Stimulated activated CD4-positive, alpha-beta T cell treated with anti-CD3 and anti-CD28 coated beads, Interleukin-2, amount 100 ng/mL, for 24 hours (primary cell): ENCODE measurements at regions not wholly inside any gene's neighbourhood (a gene's known extent, or its start where the extent isn't known, plus 50 kb on each side); places are given as distances from the start of the nearest gene placed in this dataset.
"Not testable (repeated sequence)": the region's sequence is repeated elsewhere in the genome, so short reads cannot be mapped to it uniquely, and the experiment has no call there.

Experiments used
- DNase-seq, 2 donors: peaks; one replicate each; pipeline ENCODE4 v3.0.0-alpha.2; 2020

- no peak for DNase-seq
These were observed 262.0 kb upstream of the RARB start for GRCh38 chr3:25166016-25166415.

DNA sequence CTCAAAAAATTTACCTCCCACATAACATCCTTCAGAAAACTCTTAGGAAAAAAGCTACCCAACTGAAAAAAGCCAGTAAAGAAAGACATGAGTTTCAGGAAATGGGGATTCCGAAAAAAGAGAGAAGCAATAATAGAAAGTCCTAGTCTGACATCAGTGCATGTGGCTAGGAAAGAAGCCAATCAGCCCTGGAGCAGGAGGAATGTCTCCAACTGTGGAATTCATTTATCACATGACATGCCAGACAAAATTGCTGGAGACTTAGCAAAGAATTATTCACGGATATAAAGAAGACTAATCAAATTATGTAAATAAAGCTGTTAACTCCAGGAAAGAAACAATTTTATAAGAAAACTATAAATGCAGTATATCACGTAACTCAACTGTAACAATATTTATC lies 258.9 kb upstream of the RARB start:
- DNase-seq = no peak

- DNase-seq = no peak
These were observed 258.0 kb upstream of the RARB start for GRCh38 chr3:25170021-25170420.

- DNase-seq = no peak
These were observed 256.8 kb upstream of the RARB start for GRCh38 chr3:25171118-25171807.

DNA sequence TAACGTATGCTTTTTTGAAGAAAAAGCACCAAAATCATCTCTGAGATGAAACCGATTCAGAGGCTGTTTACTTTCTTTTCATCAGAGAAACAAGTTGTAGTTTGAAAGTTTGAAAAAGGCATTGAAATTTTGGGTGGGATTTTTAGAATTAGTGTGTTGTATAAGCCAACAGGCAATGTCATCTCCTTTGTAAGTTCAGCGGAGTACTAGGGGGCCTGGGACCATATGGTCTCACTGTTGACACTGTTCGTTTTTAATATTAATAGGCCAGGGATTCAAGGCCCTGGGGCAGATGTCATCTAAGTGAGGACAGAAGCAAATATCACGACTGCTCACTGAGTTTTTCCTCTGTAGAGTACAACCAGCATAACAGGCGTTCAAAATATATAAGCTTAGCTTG lies 256.2 kb upstream of the RARB start:
- no peak for DNase-seq

DNA sequence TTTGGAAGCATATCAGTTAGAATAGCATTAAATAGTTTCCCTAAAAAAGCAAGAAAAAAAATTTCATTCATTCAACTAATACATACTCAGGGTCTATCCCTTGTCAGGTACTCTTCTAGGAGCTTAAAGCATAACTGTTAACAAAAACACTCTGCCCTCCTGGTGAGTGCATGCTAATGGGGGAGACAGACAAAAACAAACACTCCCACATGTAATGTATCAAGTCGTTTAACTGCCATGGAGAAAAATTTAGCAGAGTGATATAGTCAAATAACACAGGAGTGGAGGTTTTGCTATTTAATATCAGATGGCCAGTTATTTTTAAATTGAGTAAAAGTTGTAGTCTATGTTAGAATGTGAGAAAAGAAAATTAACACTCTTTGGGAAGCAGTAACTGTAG lies 254.5 kb upstream of the RARB start:
- no peak for DNase-seq

DNA sequence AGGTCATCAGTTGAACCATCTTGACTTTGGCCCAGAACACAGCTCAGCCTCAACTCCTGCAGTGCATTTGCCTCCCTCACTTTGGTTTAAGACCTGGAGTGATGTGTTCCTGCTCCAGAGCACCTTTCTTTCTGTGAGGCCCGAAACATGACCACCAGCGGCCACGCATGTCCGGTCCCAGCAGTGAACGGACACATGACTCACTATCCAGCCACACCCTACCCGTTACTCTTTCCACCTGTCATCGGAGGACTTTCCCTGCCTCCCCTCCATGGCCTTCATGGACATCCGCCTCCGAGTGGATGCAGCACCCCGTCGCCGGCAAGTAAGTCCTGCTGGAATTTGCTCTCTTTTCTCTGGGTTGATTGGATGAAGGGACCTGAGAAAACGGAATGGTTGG lies 253.8 kb upstream of the RARB start:
- DNase-seq = no peak

- no peak for DNase-seq
These were observed 251.0 kb upstream of the RARB start for GRCh38 chr3:25177041-25177440.

DNA sequence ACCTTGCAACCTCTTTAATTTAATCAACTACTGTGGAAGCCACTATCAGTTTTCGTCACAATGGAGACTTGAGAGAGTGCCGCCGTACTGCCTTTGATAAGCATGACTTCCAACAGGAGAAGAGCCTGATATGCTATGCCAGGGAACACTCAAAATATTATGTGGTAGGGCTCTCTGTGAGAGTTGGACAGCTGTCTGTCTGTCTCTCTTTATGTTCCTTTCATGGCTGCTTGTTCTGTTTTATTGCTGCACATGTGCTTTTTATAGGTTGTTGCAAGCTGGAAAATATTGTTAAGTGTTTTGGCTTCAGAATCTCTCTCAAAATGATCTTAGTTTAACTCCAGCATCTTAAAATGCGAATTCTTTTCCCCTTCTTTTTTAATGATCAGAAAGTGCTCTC lies 249.4 kb upstream of the RARB start:
- DNase-seq = no peak

GRCh38 chr3:25181096-25181495 lies 247.0 kb upstream of the RARB start:
- DNase-seq = no peak

GRCh38 chr3:25182794-25183193 lies 245.3 kb upstream of the RARB start:
- DNase-seq = no peak

GRCh38 chr3:25184641-25185250 lies 243.3 kb upstream of the RARB start:
- DNase-seq = no peak

GRCh38 chr3:25191673-25192072 lies 236.4 kb upstream of the RARB start:
- DNase-seq = no peak

DNA sequence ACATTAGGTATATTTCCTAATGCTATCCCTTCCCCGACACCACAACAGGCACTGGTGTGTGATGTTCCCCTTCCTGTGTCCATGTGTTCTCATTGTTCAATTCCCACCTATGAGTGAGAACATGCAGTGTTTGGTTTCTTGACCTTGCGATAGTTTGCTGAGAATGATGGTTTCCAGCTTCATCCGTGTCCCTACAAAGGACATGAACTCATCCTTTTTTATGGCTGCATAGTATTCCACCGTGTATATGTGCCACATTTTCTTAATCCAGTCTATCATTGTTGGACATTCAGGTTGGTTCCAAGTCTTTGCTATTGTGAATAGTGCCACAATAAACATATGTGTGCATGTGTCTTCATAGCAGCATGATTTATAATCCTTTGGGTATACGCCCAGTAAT lies 228.5 kb upstream of the RARB start:
- DNase-seq = not testable (repeated sequence)

- no peak for DNase-seq
These were observed 215.3 kb upstream of the RARB start for GRCh38 chr3:25212736-25213135.

DNA sequence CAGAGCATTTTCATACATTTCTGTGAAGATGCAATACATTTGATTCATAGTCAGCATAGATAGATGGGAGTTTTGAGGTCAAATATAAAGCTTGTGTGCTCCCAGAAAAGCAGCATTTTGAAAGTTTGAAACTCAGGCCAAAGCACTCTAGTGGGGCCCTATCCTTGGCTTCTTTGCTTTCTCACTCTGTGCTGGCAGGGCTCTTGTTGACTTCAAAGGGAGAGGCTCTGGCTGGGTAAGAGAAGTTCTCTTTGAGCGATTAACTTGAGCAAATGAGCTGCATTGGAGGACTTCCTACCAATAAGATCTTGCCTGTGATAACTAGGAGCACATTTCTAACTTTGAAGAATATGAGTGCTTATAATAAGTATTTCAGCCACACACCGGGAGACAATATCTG lies 214.0 kb upstream of the RARB start:
- DNase-seq = no peak

DNA sequence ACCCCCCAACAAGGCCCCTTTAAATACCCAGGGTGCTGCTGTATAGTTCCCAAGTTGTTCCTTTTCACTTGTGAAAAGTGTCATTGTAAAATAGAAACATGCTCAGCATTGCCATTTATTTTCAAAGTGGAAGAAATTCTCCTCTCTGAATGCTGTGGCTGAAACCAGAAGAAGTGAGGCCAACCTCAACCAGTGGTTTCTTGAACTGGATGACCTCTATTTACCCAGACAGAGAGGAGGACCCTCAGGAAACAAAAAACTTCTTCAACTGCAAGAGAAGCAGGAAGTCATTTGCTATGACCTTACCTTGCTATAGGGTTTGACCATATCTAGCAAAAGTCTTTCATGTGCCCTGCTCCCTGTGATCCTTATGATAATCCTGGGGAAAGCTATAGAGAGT lies 209.7 kb upstream of the RARB start:
- DNase-seq = no peak

- no peak for DNase-seq
These were observed 201.3 kb upstream of the RARB start for GRCh38 chr3:25226747-25227146.

- no peak for DNase-seq
These were observed 198.5 kb upstream of the RARB start for GRCh38 chr3:25229586-25229985.

GRCh38 chr3:25235031-25235430 lies 193.0 kb upstream of the RARB start:
- no peak for DNase-seq

DNA sequence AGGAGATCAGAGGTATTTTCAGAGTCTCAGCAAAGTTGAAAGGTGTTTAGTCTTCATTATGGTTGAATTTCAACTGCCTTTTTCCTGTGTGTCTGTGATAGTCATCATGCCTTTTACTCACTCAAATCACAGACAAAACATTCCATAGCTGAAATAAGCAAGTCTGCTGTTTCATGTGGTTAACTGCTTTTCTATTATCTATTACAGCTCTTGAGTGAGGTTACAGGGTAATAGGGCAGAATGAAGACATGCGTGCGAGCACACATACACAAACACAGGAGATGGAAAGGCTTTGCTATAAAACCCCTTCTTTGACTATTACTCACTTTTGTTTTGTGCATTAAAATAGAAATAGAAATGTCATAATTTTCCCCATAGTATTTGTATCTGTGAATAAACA lies 192.6 kb upstream of the RARB start:
- DNase-seq = no peak

DNA sequence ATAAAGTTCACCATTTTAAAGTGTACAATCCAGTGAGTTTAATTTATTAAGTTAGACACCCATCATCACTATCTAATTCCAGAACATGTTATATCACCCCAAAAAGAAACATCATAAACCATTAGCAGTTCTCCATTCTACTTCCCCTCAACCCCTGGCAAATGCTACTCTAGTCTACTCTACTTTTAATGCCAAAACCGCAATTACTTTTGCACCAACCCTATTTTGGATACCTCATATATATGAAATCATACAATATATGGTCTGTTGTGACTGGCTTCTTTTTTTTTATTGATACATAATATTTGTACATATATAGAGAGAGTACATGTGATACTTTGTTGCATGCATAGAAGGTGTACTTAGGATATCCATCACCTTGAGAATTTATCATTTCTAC lies 190.5 kb upstream of the RARB start:
- no peak for DNase-seq

GRCh38 chr3:25239042-25239441 lies 189.0 kb upstream of the RARB start:
- no peak for DNase-seq

GRCh38 chr3:25246913-25247312 lies 181.2 kb upstream of the RARB start:
- no peak for DNase-seq

DNA sequence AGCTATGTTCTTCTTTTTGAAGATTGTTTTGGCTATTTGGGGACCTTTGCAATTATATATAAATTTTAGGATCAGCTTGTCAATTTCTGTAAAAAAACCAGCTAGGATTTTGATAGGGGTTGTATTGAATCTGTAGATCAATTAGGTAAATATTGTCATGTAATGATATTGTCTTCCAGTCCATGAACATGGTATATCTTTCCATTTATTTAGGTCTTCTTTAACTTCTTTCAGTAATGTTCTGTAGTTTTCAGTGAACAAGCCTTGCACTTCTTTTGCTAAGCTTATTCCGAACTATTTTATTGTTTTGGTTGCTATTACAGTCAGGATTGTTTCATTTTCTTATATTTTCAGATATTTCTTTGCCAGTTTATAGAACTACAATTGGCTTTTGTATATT lies 175.8 kb upstream of the RARB start:
- DNase-seq = no peak
